Activated naive CD4-positive, alpha-beta T cell treated with Interleukin-2 at 50 U/mL for 16 hours (primary cell): ENCODE measurements at regions not wholly inside any gene's neighbourhood (a gene's known extent, or its start where the extent isn't known, plus 50 kb on each side); places are given as distances from the start of the nearest gene placed in this dataset.
"Not testable (repeated sequence)": the region's sequence is repeated elsewhere in the genome, so short reads cannot be mapped to it uniquely, and the experiment has no call there.

Source experiments
- DNase-seq: peaks from one replicate; pipeline ENCODE4 v3.0.0-alpha.2; 2020

GRCh38 chr16:59586331-59586730, 852.2 kb upstream of the GOT2 start:
- no peak for DNase-seq

- no peak for DNase-seq
These were observed 840.2 kb upstream of the GOT2 start for GRCh38 chr16:59574296-59574695.

GRCh38 chr16:59573528-59574271, 839.6 kb upstream of the GOT2 start:
- no peak for DNase-seq

- DNase-seq, result no peak
These were observed 833.4 kb upstream of the GOT2 start for GRCh38 chr16:59567496-59567895.

GRCh38 chr16:59566446-59566845, 832.3 kb upstream of the GOT2 start:
- DNase-seq, result no peak

- DNase-seq, result no peak
These were observed 824.6 kb upstream of the GOT2 start for GRCh38 chr16:59558679-59559078.

- no peak for DNase-seq
These were observed 818.0 kb upstream of the GOT2 start for GRCh38 chr16:59552164-59552563.

- no peak for DNase-seq
These were observed 811.6 kb upstream of the GOT2 start for GRCh38 chr16:59545721-59546120.

- no peak for DNase-seq
These were observed 809.5 kb upstream of the GOT2 start for GRCh38 chr16:59543641-59544040.

GRCh38 chr16:59540621-59541020, 806.5 kb upstream of the GOT2 start:
- DNase-seq, result no peak

GRCh38 chr16:59535298-59535697, 801.2 kb upstream of the GOT2 start:
- no peak for DNase-seq

- no peak for DNase-seq
These were observed 793.3 kb upstream of the GOT2 start for GRCh38 chr16:59527206-59527997.

GRCh38 chr16:59522826-59523225, 788.7 kb upstream of the GOT2 start:
- no peak for DNase-seq

GRCh38 chr16:59518721-59519120, 784.6 kb upstream of the GOT2 start:
- DNase-seq, result not testable (repeated sequence)

GRCh38 chr16:59514651-59515050, 780.5 kb upstream of the GOT2 start:
- no peak for DNase-seq

GRCh38 chr16:59510008-59510424, 775.9 kb upstream of the GOT2 start:
- DNase-seq, result no peak

- DNase-seq, result no peak
These were observed 766.5 kb upstream of the GOT2 start for GRCh38 chr16:59500601-59501000.

GRCh38 chr16:59487067-59487466, 753.0 kb upstream of the GOT2 start:
- DNase-seq, result no peak

GRCh38 chr16:59484833-59485516, 750.9 kb upstream of the GOT2 start:
- DNase-seq, result no peak

GRCh38 chr16:59478838-59479237, 744.7 kb upstream of the GOT2 start:
- DNase-seq, result no peak

- DNase-seq, result no peak
These were observed 736.4 kb upstream of the GOT2 start for GRCh38 chr16:59470556-59470955.

- no peak for DNase-seq
These were observed 735.1 kb upstream of the GOT2 start for GRCh38 chr16:59469266-59469665.

- no peak for DNase-seq
These were observed 729.7 kb upstream of the GOT2 start for GRCh38 chr16:59463776-59464175.

GRCh38 chr16:59459806-59460205, 725.7 kb upstream of the GOT2 start:
- no peak for DNase-seq
